ENCODE measurements at regions not wholly inside any gene's neighbourhood (a gene's known extent, or its start where the extent isn't known, plus 50 kb on each side); places are given as distances from the start of the nearest gene placed in this dataset.

GRCh38 chr1:228830954-228831481, 95.7 kb downstream of the RHOU start:
- DNase-seq (ENCODE audit: low spot score): no peak
- H3K27ac ChIP-seq: no peak overlapping the region
- H3K27me3 ChIP-seq: no peaks in the 10 kb centered on the region
- no peaks in the 10 kb centered on the region for H3K9me3 ChIP-seq
- H3K4me1 ChIP-seq: no peaks in the 10 kb centered on the region
- H3K4me3 ChIP-seq: no peak overlapping the region
- no peaks in the 10 kb centered on the region for H3K36me3 ChIP-seq
- no peak for TF ChIP-seq CTCF (IDR thresholded peaks at IDR 0.05)

GRCh38 chr1:228833911-228834688, 98.8 kb downstream of the RHOU start:
- no peaks in the 10 kb centered on the region for H3K9me3 ChIP-seq
- no peaks in the 10 kb centered on the region for H3K36me3 ChIP-seq
- H3K27me3 ChIP-seq: no peaks in the 10 kb centered on the region
- no peak for TF ChIP-seq CTCF (IDR thresholded peaks at IDR 0.05)
- H3K4me1 ChIP-seq: peaks cover 0 to 9% of the 10 kb centered on the region in 2 donors
- H3K27ac ChIP-seq: no peak overlapping the region
- no peak overlapping the region for H3K4me3 ChIP-seq
- DNase-seq (ENCODE audit: low spot score): no peak

GRCh38 chr1:228835456-228835855, 100.2 kb downstream of the RHOU start:
- no peak for DNase-seq (ENCODE audit: low spot score)
- Histone ChIP-seq H3K36me3 (no peaks in the 10 kb centered on the region), H3K4me3 (no peak overlapping the region), H3K27me3 (no peaks in the 10 kb centered on the region), H3K27ac (no peak overlapping the region), H3K9me3 (no peaks in the 10 kb centered on the region), H3K4me1 (peaks cover 0 to 9% of the 10 kb centered on the region in 2 donors)
- TF ChIP-seq CTCF (IDR thresholded peaks at IDR 0.05): no peak

GRCh38 chr1:228835911-228836310, 100.6 kb downstream of the RHOU start:
- TF ChIP-seq CTCF (IDR thresholded peaks at IDR 0.05): no peak

GRCh38 chr1:228836427-228836826, 101.1 kb downstream of the RHOU start:
- H3K9me3 ChIP-seq: no peaks in the 10 kb centered on the region
- no peak for DNase-seq (ENCODE audit: low spot score)
- no peaks in the 10 kb centered on the region for H3K27me3 ChIP-seq
- H3K36me3 ChIP-seq: no peaks in the 10 kb centered on the region
- H3K4me1 ChIP-seq: peaks cover 0 to 9% of the 10 kb centered on the region in 2 donors
- no peak overlapping the region for H3K27ac ChIP-seq
- no peak for TF ChIP-seq CTCF (IDR thresholded peaks at IDR 0.05)
- no peak overlapping the region for H3K4me3 ChIP-seq

More at GRCh38 chr1:228835911-228836310, 100.6 kb downstream of the RHOU start:
- Histone ChIP-seq H3K9me3 (no peaks in the 10 kb centered on the region), H3K27me3 (no peaks in the 10 kb centered on the region), H3K4me1 (peaks cover 0 to 9% of the 10 kb centered on the region in 2 donors), H3K4me3 (no peak overlapping the region), H3K27ac (no peak overlapping the region), H3K36me3 (no peaks in the 10 kb centered on the region)
- no peak for DNase-seq (ENCODE audit: low spot score)
